ENCODE measurements at regions not wholly inside any gene's neighbourhood (a gene's known extent, or its start where the extent isn't known, plus 50 kb on each side); places are given as distances from the start of the nearest gene placed in this dataset.

- DNase-seq (ENCODE audit: low spot score) (no peak), ATAC-seq (no peak)
Observed at GRCh38 chr16:13392341-13392740, 490.9 kb downstream of the SHISA9 start.

DNA sequence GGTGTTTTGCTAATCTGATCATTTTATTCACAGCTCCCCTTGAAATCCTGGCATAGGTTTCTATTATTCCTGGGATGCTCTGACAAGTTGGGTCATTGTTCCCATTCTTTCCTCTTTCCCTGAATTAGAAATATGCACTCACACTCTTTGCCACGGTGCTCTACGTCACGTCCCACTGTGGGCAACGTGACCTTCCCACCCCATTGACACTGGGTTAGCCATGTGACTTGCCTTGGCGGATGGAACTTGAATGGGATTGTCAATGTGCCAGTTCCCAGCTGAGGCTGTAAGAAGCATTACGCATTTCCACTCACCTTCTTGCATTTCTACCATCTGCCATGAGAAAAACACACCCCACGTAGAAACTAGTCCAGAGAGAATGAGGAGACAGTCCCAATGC lies 492.4 kb downstream of the SHISA9 start:
- DNase-seq (ENCODE audit: low spot score) (no peak), ATAC-seq (no peak)

DNA sequence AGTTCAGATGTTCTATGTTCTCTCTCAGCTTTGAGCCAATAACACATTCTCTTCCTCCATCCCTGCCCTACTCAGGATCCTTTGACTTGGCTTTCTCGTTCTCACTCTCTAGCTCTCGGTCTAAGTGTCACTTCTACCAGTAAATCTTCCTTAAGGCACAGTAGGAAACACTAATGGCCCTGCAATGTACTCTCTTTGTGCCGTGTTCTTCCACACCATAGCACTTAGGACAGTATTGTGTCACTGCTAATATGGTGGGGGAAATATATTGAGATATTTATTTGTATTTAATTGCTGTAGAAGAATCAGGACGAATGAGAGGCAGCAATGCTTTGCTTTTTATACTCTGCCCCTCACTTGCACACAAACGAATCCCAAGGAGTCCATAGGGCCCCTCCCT lies 493.1 kb downstream of the SHISA9 start:
- no peak for ATAC-seq

DNA sequence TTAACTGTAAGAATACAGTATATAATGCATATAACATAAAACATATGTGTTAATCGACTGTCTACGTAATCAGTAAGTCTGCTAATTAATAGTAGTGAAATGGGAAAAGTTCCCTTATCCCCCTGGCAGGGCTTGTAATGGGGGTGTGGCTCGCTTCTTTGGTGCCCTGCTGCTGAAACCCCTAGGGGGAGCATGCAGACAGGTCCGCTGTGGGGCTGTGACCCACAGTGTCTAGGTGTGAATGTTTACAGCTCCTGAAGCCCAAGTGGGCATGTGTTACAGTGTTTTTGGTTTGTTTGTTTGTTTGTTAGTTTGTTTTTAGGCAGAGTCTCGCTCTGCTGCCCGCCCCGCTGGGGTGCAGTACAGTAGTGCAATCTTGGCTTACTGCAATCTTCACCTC lies 495.7 kb downstream of the SHISA9 start:
- no peak for DNase-seq (ENCODE audit: low spot score)
- no peak for ATAC-seq

More for the DNA sequence above, 493.1 kb downstream of the SHISA9 start:
- no peak for DNase-seq (ENCODE audit: low spot score)

- no peak for DNase-seq (ENCODE audit: low spot score)
- no peak for ATAC-seq
Observed at GRCh38 chr16:13401641-13402040, 500.2 kb downstream of the SHISA9 start.

DNA sequence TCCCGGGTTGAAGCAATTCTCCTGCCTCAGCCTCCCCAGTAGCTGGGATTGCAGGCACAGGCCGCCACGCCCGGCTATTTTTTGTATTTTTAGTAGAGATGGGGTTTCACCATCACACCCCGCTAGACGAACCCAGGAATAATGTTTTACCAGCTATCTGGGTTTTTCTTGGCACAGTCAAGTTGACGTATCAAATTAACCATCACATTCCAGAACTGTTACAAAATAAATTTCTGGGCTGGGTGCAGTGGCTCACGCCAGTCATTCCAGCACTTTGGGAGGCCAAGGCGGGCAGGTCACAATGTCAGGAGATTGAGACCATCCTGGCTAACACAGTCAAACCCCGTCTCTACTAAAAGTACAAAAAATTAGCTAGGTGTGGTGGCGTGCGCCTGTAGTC lies 501.2 kb downstream of the SHISA9 start:
- no peak for DNase-seq (ENCODE audit: low spot score)
- ATAC-seq, result no peak

- DNase-seq (ENCODE audit: low spot score), result no peak
- no peak for ATAC-seq
Observed at GRCh38 chr16:13403326-13403725, 501.9 kb downstream of the SHISA9 start.

DNA sequence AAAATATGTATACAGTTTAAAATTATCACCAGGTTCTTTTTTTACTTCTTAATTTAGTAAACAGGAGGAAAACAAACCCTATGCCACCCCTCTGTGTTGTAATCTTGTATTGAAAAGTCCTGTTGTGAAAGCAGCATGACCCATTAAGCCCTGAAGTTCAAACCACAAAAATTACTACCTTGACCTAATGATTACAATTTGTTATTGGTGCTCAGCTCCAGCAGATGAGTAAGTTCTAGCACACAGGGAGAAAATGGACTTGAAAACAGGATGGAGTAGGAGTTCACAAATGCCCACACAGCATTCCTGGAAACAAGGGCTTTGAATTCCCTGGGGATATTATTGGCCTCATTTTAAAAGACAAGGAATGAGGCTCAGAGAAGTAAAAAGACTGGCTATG lies 505.8 kb upstream of the ERCC4 start:
- ATAC-seq (peak; percentile 30), DNase-seq (ENCODE audit: low spot score) (no peak)

DNA sequence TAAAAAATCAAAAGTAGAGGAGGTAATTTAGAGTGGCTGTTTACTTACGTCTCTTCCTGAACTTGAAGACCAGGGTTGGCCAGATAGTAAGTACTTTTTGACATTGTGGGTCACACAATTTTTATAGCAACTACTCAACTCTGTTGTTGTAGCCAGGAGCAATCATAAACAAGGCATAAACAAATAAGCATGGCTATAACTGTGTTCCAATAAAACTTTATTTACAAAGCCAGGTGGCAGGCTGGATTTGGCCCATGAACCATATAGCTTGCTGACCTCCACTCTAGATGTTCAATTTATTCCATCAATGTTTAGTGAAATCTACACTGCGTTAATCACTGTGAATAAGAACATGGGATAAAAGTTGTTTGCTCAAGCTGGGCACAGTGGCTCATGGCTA lies 500.4 kb upstream of the ERCC4 start:
- DNase-seq (ENCODE audit: low spot score) (no peak), ATAC-seq (no peak)

DNA sequence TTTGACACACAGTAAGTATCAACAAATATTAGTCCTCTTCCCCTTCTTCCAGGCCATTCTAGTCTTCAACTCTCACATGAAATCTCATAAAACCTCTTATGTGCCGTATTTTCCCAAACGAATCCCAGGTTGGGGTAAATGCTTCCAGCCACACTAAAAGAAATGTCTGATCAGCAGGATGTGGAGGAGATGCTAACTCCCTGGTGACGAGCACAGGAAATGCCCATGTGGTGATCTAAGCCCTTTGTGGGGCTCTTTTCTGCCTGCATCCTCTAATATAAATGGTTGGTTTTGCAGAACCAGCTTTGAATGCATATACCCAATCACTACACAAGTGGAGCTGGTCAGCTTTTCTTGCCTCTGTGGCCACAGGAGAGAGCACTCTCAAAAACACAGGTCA lies 498.2 kb upstream of the ERCC4 start:
- no peak for ATAC-seq

GRCh38 chr16:13425836-13426235 lies 494.1 kb upstream of the ERCC4 start:
- no peak for DNase-seq (ENCODE audit: low spot score)
- ATAC-seq, result no peak

More for the DNA sequence above, 498.2 kb upstream of the ERCC4 start:
- DNase-seq (ENCODE audit: low spot score), result no peak

GRCh38 chr16:13426269-13426668 lies 493.7 kb upstream of the ERCC4 start:
- ATAC-seq (no peak), DNase-seq (ENCODE audit: low spot score) (no peak)

- ATAC-seq (no peak), DNase-seq (ENCODE audit: low spot score) (no peak)
Observed at GRCh38 chr16:13426736-13427135, 493.2 kb upstream of the ERCC4 start.

DNA sequence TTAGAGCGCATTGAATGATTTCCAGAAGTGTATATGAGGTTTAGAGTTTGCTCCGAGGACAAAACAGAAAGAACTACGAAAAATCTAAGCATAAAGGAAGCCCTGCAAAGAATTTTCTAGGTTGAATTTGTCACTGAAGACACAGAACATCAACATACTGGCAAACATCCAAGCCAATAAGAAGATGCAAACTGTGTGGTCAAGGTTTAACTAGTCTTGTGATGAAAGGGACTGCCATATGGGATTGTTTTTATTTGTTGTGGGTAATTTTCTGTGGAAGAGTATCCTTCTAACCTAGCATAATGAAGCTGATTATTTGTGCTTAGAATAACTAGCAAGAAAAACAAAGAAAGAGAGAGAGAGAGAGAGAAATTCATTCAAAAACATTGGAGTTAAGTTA lies 492.0 kb upstream of the ERCC4 start:
- DNase-seq (ENCODE audit: low spot score) (no peak), ATAC-seq (no peak)

- ATAC-seq, result no peak
- DNase-seq (ENCODE audit: low spot score), result no peak
Observed at GRCh38 chr16:13429416-13429815, 490.5 kb upstream of the ERCC4 start.

GRCh38 chr16:13435415-13435814 lies 484.5 kb upstream of the ERCC4 start:
- ATAC-seq (no peak), DNase-seq (ENCODE audit: low spot score) (no peak)

GRCh38 chr16:13435873-13436474 lies 484.0 kb upstream of the ERCC4 start:
- peak; percentile 31 for ATAC-seq
- no peak for DNase-seq (ENCODE audit: low spot score)

DNA sequence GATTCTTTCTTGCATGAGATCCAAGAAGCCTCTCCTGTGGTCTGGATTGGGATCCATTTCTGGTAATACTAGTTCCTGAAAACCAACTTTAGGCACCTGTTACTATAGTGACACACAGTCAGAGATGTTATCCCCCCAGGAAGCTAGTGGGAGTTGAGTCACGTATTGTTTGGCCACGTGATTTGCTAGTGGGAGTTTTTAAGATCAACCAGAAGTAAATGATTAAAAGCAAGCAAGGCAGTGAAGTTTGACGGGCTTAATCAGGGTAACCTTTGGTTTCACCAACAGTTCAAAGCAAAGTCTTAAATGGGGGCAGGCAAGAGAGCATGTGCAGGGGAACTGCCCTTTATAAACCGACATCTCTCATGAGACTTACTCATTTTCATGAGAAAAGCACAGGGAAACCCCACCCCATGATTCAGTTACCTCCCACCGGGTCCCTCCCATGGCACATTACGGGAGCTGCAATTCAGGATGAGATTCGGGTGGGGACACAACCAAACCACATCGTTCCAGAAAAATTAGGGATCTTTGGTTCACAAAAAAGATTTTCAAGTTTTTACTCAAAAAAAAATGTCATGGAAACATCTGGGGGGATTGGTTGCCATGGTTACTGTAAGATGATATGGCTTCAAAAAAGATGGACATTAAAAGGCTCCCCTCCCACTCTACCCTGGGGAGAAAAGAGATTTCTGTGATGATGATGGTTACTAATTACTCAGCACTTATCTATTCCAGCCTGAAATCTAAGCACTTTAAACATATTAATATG lies 483.1 kb upstream of the ERCC4 start:
- ATAC-seq (peak; percentile 79), DNase-seq (ENCODE audit: low spot score) (no peak)

GRCh38 chr16:13437413-13437795 lies 482.6 kb upstream of the ERCC4 start:
- ATAC-seq (no peak), DNase-seq (ENCODE audit: low spot score) (no peak)

DNA sequence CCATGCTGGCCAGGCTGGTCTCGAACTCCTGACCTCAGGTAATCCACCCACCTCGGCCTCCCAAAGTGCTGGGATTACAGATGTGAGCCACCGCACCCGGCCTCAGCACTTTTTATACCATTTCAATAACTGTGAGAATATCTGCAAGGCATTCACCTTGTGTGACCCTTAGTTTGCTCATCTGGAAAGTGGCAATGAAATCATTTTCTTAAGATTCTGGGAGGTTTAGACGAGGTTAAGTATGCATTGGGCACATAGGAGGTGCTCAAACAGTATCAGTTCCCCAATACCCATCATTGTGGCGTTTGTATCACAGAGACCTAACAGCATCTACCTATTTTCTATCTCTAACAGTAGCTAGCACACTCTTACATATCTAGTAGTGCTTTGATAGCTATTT lies 481.9 kb upstream of the ERCC4 start:
- ATAC-seq, result no peak
- DNase-seq (ENCODE audit: low spot score), result no peak

DNA sequence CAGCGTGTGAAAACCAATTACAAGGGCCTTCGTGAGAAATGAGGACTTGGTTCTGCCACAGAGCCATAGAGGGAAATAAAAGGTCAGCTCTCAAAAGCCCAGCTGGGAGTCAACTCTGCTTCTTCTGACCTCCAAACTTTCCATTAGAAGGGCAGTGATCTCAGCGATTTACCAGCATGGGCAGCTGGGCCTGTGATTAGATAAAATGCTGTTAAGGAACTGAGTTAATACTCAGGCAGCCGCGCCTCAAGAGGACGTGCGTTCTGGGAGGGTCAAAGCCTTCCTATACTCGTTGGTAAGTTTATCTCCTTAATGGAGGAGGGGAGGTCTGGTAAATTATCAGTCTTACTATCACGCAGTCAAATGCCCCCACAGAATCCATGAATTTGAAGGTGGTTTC lies 480.2 kb upstream of the ERCC4 start:
- DNase-seq (ENCODE audit: low spot score), result no peak
- no peak for ATAC-seq

DNA sequence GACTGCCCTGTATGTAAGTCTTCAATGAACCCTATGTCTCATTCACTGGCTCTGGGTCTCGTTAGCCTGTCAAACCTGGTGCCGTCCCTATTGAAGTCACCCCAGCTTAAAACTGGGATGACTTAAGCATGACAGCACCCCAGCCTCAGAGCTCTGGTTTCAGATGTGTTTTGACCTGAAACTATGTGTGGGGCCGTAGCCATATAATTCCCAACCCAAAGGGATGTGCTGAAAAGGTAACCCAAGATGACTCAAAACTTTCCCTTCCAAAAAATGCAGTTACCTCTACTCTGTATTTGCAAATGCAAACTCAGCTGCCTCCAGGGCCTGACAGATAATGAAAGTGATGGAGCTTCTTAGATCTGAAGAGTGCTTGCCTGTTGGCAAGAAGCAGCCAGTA lies 478.3 kb upstream of the ERCC4 start:
- ATAC-seq (no peak), DNase-seq (ENCODE audit: low spot score) (no peak)

DNA sequence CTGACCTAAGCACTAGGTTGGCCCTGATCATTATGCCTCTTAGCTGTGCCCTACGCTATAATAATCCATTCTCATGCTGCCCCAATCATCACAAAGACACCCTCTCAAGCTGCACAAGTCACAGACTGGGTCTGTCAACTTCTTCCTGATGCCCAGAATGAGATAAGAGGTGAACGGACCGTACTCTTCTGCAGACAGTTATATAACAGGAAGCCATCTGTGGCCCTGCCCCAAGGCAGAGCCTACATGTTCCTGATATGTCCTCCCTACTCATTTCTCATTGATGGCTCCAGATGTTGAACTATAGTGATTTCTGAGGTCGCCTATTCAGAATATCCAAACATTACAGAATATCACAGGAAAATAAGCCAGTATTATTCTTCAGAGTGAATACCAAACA lies 471.6 kb upstream of the ERCC4 start:
- DNase-seq (ENCODE audit: low spot score), result no peak
- ATAC-seq, result no peak

Data from left lobe of liver (tissue), 2 donors.